K562 (cell line): ENCODE measurements at regions not wholly inside any gene's neighbourhood (a gene's known extent, or its start where the extent isn't known, plus 50 kb on each side); places are given as distances from the start of the nearest gene placed in this dataset.

ENCODE experiments used
- ATAC-seq: fragments of 200-7000 bp; cut with Tn5 transposase; 3 replicates; pipeline ENCODE4 v1.9.1; 2020; ENCODE audit warnings: moderate library complexity
- BruUV-seq: library from RNA; stranded (reverse); fragments of 400-500 nt; replicated peaks from 2 replicates; lab custom pipeline; 2021; lab: Mats Ljungman, UMichigan
- CTCF ChIA-PET: fragments of 300-600 bp; formaldehyde crosslinking; extraction: SDS; loops from one replicate; lab custom pipeline; 2021; ENCODE audit warnings: low intra/inter-chr PET ratio; lab: Yijun Ruan, JAX
- POLR2A ChIA-PET: fragments of 300-600, 350-650 bp; sonication (Branson Sonifier 250); formaldehyde crosslinking; extraction: SDS; loops from one replicate; lab custom pipeline; 2021; ENCODE audit warnings: antibody characterized with exemption, inconsistent platforms; lab: Yijun Ruan, JAX
- DNase-seq, 4 experiments: peaks; one replicate each; pipeline versions ENCODE4 v3.0.0 to v3.0.0-alpha.2; 2011 to 2018; ENCODE audit warnings: low spot score in 3 of 4, mixed read lengths in 3 of 4; ENCODE audit errors: extremely low read depth in 1 of 4
- FAIRE-seq: peaks from 2 replicates; lab custom pipeline; 2011; peaks lifted over from hg19 to GRCh38; lab: Jason Lieb, UNC
- H2AFZ ChIP-seq: 2 replicates; pipeline ENCODE4 v1.6.0; 2011; ENCODE audit warnings: low read depth, low read length, control low read depth, inconsistent platforms
- H3K27ac ChIP-seq: fragments of 200-600 bp; 3 replicates; pipeline ENCODE4 v1.8.0; 2011; ENCODE audit warnings: low read depth, mild to moderate bottlenecking, control low read depth, inconsistent platforms, low read length, moderate library complexity, mixed read lengths; ENCODE audit errors: extremely low read depth
- H3K27me3 ChIP-seq, 2 experiments: fragments of 300-600 bp in 1 of 2; 2 replicates in 1 of 2; 3 replicates in 1 of 2; pipeline versions ENCODE4 v1.6.0 to v1.8.0; 2011; ENCODE audit warnings: inconsistent platforms in 2 of 2, low read length in 2 of 2, mild to moderate bottlenecking in 1 of 2, mixed read lengths in 1 of 2, moderate library complexity in 1 of 2; ENCODE audit not compliant: control insufficient read depth in 2 of 2, insufficient read depth in 2 of 2
- H3K36me3 ChIP-seq: fragments of 300-600 bp; 3 replicates; pipeline ENCODE4 v1.8.0; 2011; ENCODE audit warnings: mild to moderate bottlenecking, low read length, inconsistent platforms; ENCODE audit not compliant: control insufficient read depth, insufficient read depth
- H3K4me1 ChIP-seq, 2 experiments: fragments of 200-600 bp in 1 of 2; replicated peaks in 1 of 2; 2 replicates in 1 of 2; 3 replicates in 1 of 2; pipeline versions ENCODE4 v1.5.1 to v1.8.0; 2011; ENCODE audit warnings: inconsistent platforms in 2 of 2, low read length in 2 of 2, mild to moderate bottlenecking in 1 of 2, mixed read lengths in 1 of 2, moderate library complexity in 1 of 2; ENCODE audit not compliant: control insufficient read depth in 2 of 2, insufficient read depth in 2 of 2
- H3K4me2 ChIP-seq: 2 replicates; pipeline ENCODE4 v1.6.1; 2011; ENCODE audit warnings: low read length, control low read depth, inconsistent platforms, mixed read lengths; ENCODE audit not compliant: insufficient read depth
- H3K4me3 ChIP-seq: fragments of 200-600 bp; sonication (generic), shearing (Covaris generic); 2 replicates; pipeline ENCODE4 v1.5.1; 2016; ENCODE audit warnings: control low read depth, inconsistent platforms
- H3K79me2 ChIP-seq: fragments of 200-600 bp; 3 replicates; pipeline ENCODE4 v1.8.0; 2011; ENCODE audit warnings: low read length, inconsistent platforms; ENCODE audit not compliant: control insufficient read depth, insufficient read depth
- H3K9ac ChIP-seq, 2 experiments: 2 replicates each; pipeline versions ENCODE4 v1.6.0 to v1.6.1; 2011; ENCODE audit warnings: low read depth in 2 of 2, low read length in 2 of 2, control low read depth in 1 of 2, inconsistent platforms in 1 of 2, mild to moderate bottlenecking in 1 of 2, mixed read lengths in 1 of 2; ENCODE audit not compliant: insufficient read depth in 1 of 2
- H3K9me1 ChIP-seq: one replicate; pipeline ENCODE4 v1.6.0; 2011; ENCODE audit warnings: inconsistent platforms, mild to moderate bottlenecking, low read length, moderate library complexity; ENCODE audit not compliant: control insufficient read depth, insufficient read depth
- H3K9me3 ChIP-seq: replicated peaks from 2 replicates; pipeline ENCODE4 v1.5.1; 2011; ENCODE audit warnings: low read depth, low read length, inconsistent platforms; ENCODE audit not compliant: control insufficient read depth, insufficient read depth
- H4K20me1 ChIP-seq: replicated peaks from 2 replicates; pipeline ENCODE4 v1.6.1; 2011; ENCODE audit warnings: low read length, inconsistent platforms, mixed read lengths; ENCODE audit not compliant: control insufficient read depth, insufficient read depth
- BHLHE40 ChIP-seq: IDR thresholded peaks from 2 replicates; pipeline ENCODE4 v1.6.1; 2011; ENCODE audit warnings: low read length, improper control_type of control experiment
- CCNT2 ChIP-seq: IDR thresholded peaks from 2 replicates; pipeline ENCODE4 v1.6.1; 2011; ENCODE audit warnings: borderline replicate concordance, low read depth, mild to moderate bottlenecking, moderate library complexity, mixed read lengths, low read length; ENCODE audit not compliant: insufficient read length; ENCODE audit errors: extremely low read depth
- RFX1 ChIP-seq: fragments of 450-650 bp; IDR thresholded peaks from 2 replicates; pipeline ENCODE4 v1.6.1; 2016; ENCODE audit warnings: mild to moderate bottlenecking, moderate library complexity
- XRCC5 ChIP-seq: fragments of 200-400 bp; formaldehyde crosslinking; IDR thresholded peaks from 2 replicates; pipeline ENCODE4 v1.6.1; 2017; ENCODE audit warnings: low read depth, mild to moderate bottlenecking, low read length
- ZNF586 ChIP-seq: fragments of 450-650 bp; formaldehyde crosslinking; conservative IDR thresholded peaks from 2 replicates; pipeline ENCODE4 v1.4.0; 2020; ENCODE audit warnings: mild to moderate bottlenecking, moderate library complexity
- ZNF740 ChIP-seq, 3 experiments: fragments of 200-800 bp in 1 of 3; sonication (Bioruptor generic) in 1 of 3; sonication (generic) in 1 of 3; formaldehyde crosslinking in 1 of 3; IDR thresholded peaks; 2 replicates each; pipeline versions ENCODE4 v1.6.1 to v1.8.0; 2016 to 2022; ENCODE audit warnings: mild to moderate bottlenecking in 2 of 3, missing compliant biosample characterization in 2 of 3, missing genetic modification characterization in 2 of 3, missing genetic modification reagents in 1 of 3
- WGBS: fragments of 100-300 bp; shearing (Covaris generic); methylation state at CpG from one replicate; pipeline ENCODE4 v1.1.6; 2016; ENCODE audit warnings: low coverage, mixed read lengths; ENCODE audit not compliant: insufficient coverage; ENCODE audit errors: missing lambda C conversion rate; 5-methylcytosine and 5-hydroxymethylcytosine counted together
- in situ Hi-C: fragments of 300-500 bp; cut with MboI; formaldehyde crosslinking; loops from 4 replicates; pipeline ENCODE4 v1.15.0; 2018; ENCODE audit warnings: inconsistent platforms, mixed read lengths
- intact Hi-C: fragments of 100-400 bp; cut with micrococcal nuclease; formaldehyde crosslinking; loops from 2 replicates; pipeline ENCODE4 v1.14.2; 2022

- BruUV-seq: no TSS peak
- intact Hi-C loops: no loop called here
- POLR2A ChIA-PET: no interaction called here
These were observed 452.0 kb upstream of the CCDC179 start for GRCh38 chr11:23311986-23312940.

DNA sequence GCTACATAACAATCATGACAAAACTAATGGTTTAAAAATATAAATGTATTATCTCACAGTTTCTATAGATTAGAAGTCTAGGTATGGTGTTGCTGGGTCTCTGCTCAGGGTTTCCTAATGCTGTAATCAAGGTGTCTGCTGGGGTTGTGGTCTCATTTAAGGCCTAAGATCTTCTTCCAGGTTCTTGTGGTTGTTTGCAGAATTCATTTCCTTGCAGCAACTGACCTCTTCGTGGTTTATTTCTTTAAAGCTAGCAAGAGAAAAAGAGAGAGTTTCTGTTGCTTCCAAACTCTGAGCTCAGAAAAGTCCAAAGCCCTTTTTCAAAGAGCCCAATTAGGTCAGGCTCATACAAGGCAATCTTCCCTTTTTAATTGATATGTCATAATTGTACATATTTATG lies 452.7 kb upstream of the CCDC179 start:
- H3K9ac ChIP-seq: no peak overlapping the region
- FAIRE-seq: no peak
- H4K20me1 ChIP-seq: no peaks in the 10 kb centered on the region
- H3K9me1 ChIP-seq: no peaks in the 10 kb centered on the region
- no peaks in the 10 kb centered on the region for H3K4me1 ChIP-seq
- no peaks in the 10 kb centered on the region for H3K36me3 ChIP-seq
- no peaks in the 10 kb centered on the region for H3K9me3 ChIP-seq
- TF ChIP-seq BHLHE40: no peak
- TF ChIP-seq ZNF586 (CRISPR knock-in tag): no peak
- TF ChIP-seq XRCC5: no peak
- no peak for TF ChIP-seq CCNT2
- in situ Hi-C loops (no loop called here), intact Hi-C loops (no loop called here)
- POLR2A ChIA-PET: no interaction called here
- WGBS: 0% methylated on average over 1 of the region's 1 CpG
- CTCF ChIA-PET: no interaction called here
- no peak overlapping the region for H2AFZ ChIP-seq
- H3K4me2 ChIP-seq: no peak overlapping the region
- H3K79me2 ChIP-seq: no peaks in the 10 kb centered on the region
- no peak for DNase-seq
- no peak overlapping the region for H3K27ac ChIP-seq
- no peak overlapping the region for H3K4me3 ChIP-seq
- no peaks in the 10 kb centered on the region for H3K27me3 ChIP-seq
- no TSS peak for BruUV-seq
- ATAC-seq: no peak

More at GRCh38 chr11:23311986-23312940, 452.0 kb upstream of the CCDC179 start:
- no peaks in the 10 kb centered on the region for H3K9me3 ChIP-seq
- H2AFZ ChIP-seq: no peak overlapping the region
- H3K27ac ChIP-seq: no peak overlapping the region
- no peaks in the 10 kb centered on the region for H3K79me2 ChIP-seq
- H3K4me1 ChIP-seq: no peaks in the 10 kb centered on the region
- TF ChIP-seq ZNF740 (CRISPR knock-in tag; IDR thresholded peaks at IDR 0.05) (no peak), ZNF740 (tag; IDR thresholded peaks at IDR 0.05) (no peak), RFX1 (peak; percentile 34)
- TF ChIP-seq, all 486 proteins: peak for 1
- Histone ChIP-seq H4K20me1 (no peaks in the 10 kb centered on the region), H3K9ac (no peak overlapping the region), H3K9me1 (no peaks in the 10 kb centered on the region), H3K36me3 (no peaks in the 10 kb centered on the region), H3K4me3 (no peak overlapping the region), H3K4me2 (no peak overlapping the region), H3K27me3 (no peaks in the 10 kb centered on the region)
- ATAC-seq (no peak), DNase-seq (no peak), FAIRE-seq (no peak)
- WGBS: 0% methylated on average over 5 of the region's 5 CpGs
- CTCF ChIA-PET: no interaction called here
- in situ Hi-C loops: no loop called here
